ENCODE measurements at regions not wholly inside any gene's neighbourhood (a gene's known extent, or its start where the extent isn't known, plus 50 kb on each side); places are given as distances from the start of the nearest gene placed in this dataset.

DNA sequence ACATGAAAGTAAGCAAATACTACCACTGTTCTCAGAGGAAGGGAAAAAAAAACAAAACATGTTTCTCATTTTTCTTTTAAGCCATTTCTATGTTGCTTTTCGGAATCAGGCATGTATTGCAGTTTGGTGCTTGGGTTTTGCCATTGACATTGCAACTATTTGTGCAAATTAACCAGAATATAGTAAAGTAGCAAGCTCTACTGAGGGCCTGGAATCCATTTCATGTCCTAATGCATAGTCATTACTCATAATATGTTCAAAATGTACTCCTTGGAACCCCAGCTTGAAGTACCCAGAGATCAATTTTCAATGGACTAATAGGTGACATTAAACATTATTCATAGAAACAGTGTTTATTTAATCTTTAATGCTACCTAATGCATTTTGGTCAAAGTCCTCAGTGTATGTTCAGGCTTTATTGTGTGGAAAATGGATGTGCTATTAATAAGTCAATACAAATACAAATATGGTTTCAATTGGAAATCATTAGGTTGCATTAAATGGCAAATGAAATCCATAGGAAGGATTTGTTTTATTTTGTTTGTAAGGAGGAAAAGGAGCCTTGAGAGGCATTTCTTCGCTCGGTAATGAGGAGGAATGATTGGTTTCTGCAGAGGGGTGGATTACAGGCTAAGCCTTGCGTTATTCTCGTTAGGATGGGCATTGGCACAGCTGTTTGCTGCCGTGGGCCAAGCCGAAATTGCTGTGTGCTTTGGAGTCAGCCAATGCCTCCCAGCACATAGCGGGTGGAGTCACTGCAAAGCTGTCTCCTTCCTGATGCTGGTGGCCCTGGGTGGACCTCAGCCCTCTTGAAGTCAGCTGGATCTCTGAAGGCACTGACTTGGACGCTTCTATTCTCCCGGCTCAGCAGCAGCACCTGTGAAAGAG is 56.4 kb downstream of the MYCN start:
- Histone ChIP-seq H4K8ac (ENCODE audit: low read depth in 2 of 2, low read length in 2 of 2) (no peak overlapping the region), H3K18ac (ENCODE audit: low read depth, low read length) (no peak overlapping the region), H2BK20ac (ENCODE audit: low read depth, low read length) (no peak overlapping the region), H3K9me1 (ENCODE audit: insufficient read depth, low read length) (no peaks in the 10 kb centered on the region), H3K4me3 (ENCODE audit: insufficient read depth, low read depth, low read length) (no peak overlapping the region), H4K5ac (ENCODE audit: low read depth, low read length) (no peak overlapping the region), H2AFZ (replicated peaks; ENCODE audit: low read length, poor library complexity) (no peak overlapping the region), H3K14ac (replicated peaks; ENCODE audit: low read depth, low read length) (no peak overlapping the region), H3K27ac (ENCODE audit: insufficient read depth, low read length) (no peak overlapping the region), H3K9ac (ENCODE audit: low read depth, low read length) (no peak overlapping the region), H3K27me3 (ENCODE audit: control insufficient read depth, insufficient read depth, low read length) (no peaks in the 10 kb centered on the region), H3K4me2 (ENCODE audit: low read depth, low read length) (no peak overlapping the region), H3K9me3 (ENCODE audit: control insufficient read depth, insufficient read depth, low read length) (peaks cover 29% of the 10 kb centered on the region), H3K56ac (ENCODE audit: extremely low read depth, insufficient read depth, low read length) (no peak overlapping the region), H2BK120ac (ENCODE audit: low read depth, low read length) (no peak overlapping the region), H4K91ac (ENCODE audit: insufficient read depth, low read depth, low read length) (no peak overlapping the region), H3K4me1 (ENCODE audit: control insufficient read depth, insufficient read depth, low read length) (no peaks in the 10 kb centered on the region), H3K79me1 (ENCODE audit: low read depth in 1 of 2, low read length in 2 of 2) (no peaks in the 10 kb centered on the region), H3K23ac (ENCODE audit: low read depth, low read length) (no peak overlapping the region), H3K4ac (ENCODE audit: low read depth, low read length) (no peak overlapping the region), H4K20me1 (ENCODE audit: insufficient read depth, low read length) (no peaks in the 10 kb centered on the region), H2BK5ac (ENCODE audit: low read depth, low read length, poor library complexity, severe bottlenecking) (no peak overlapping the region), H2AK9ac (replicated peaks; ENCODE audit: low read depth, low read length, poor library complexity) (no peak overlapping the region), H2BK15ac (ENCODE audit: low read depth, low read length) (no peak overlapping the region), H2AK5ac (ENCODE audit: low read depth, low read length) (no peak overlapping the region), H3K36me3 (ENCODE audit: control insufficient read depth, insufficient read depth, low read length) (no peaks in the 10 kb centered on the region)
- POLR2A ChIA-PET (ENCODE audit: unreplicated experiment), result no interaction called here
- dilution Hi-C loops (cut with HindIII; ENCODE audit: low sequenced_read_pairs, unreplicated experiment), result no loop called here
- WGBS, 2 experiments (ENCODE audit: extremely low coverage in 2 of 2, insufficient read length in 1 of 2), result 100% methylated on average over 1 of the region's 10 CpGs; no CpG with 5 or more reads in 1 of the 2 experiments
- CTCF ChIA-PET, result interaction anchor here (0.7 kb wide), 1 partner anchor 443 kb away, joined by 3 read pairs; no protein-coding TSS in a partner anchor
- DNase-seq (no peak), ATAC-seq (ENCODE audit: low read depth) (no peak)
- TF ChIP-seq, protein P1, sequence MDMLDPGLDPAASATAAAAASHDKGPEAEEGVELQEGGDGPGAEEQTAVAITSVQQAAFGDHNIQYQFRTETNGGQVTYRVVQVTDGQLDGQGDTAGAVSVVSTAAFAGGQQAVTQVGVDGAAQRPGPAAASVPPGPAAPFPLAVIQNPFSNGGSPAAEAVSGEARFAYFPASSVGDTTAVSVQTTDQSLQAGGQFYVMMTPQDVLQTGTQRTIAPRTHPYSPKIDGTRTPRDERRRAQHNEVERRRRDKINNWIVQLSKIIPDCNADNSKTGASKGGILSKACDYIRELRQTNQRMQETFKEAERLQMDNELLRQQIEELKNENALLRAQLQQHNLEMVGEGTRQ (IDR thresholded peaks at IDR 0.05; ENCODE audit: low read depth, low read length), result no peak
- no peak for TF ChIP-seq MXI1 (IDR thresholded peaks at IDR 0.05; ENCODE audit: borderline replicate concordance, low read depth, low read length)
- TF ChIP-seq POLR2A (IDR thresholded peaks at IDR 0.05; ENCODE audit: low read depth, low read length), result no peak
- no peak for TF ChIP-seq MAZ (IDR thresholded peaks at IDR 0.05; ENCODE audit: borderline replicate concordance, low read depth, low read length)
- TF ChIP-seq MAFK (IDR thresholded peaks at IDR 0.05; ENCODE audit: low read depth, low read length), result no peak
- TF ChIP-seq FOS (IDR thresholded peaks at IDR 0.05; ENCODE audit: low read depth, low read length), result no peak
- TF ChIP-seq BHLHE40 (IDR thresholded peaks at IDR 0.05; ENCODE audit: low read depth, low read length), result no peak
- TF ChIP-seq, protein P2, sequence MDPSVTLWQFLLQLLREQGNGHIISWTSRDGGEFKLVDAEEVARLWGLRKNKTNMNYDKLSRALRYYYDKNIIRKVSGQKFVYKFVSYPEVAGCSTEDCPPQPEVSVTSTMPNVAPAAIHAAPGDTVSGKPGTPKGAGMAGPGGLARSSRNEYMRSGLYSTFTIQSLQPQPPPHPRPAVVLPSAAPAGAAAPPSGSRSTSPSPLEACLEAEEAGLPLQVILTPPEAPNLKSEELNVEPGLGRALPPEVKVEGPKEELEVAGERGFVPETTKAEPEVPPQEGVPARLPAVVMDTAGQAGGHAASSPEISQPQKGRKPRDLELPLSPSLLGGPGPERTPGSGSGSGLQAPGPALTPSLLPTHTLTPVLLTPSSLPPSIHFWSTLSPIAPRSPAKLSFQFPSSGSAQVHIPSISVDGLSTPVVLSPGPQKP (IDR thresholded peaks at IDR 0.05; ENCODE audit: borderline replicate concordance, low read depth, low read length), result no peak
- TF ChIP-seq CEBPB (IDR thresholded peaks at IDR 0.05; ENCODE audit: low read depth, low read length), result no peak
- intact Hi-C loops (cut with micrococcal nuclease), result no loop called here
- no TSS peak for BruUV-seq (replicated peaks)
- in situ Hi-C loops (cut with MboI; ENCODE audit: low sequenced_read_pairs), result no loop called here

Data from IMR-90 (cell line).